ENCODE measurements at regions not wholly inside any gene's neighbourhood (a gene's known extent, or its start where the extent isn't known, plus 50 kb on each side); places are given as distances from the start of the nearest gene placed in this dataset.

GRCh38 chr2:150292807-150293206 is 194.7 kb downstream of the RND3 start:
- TF ChIP-seq, protein P1, sequence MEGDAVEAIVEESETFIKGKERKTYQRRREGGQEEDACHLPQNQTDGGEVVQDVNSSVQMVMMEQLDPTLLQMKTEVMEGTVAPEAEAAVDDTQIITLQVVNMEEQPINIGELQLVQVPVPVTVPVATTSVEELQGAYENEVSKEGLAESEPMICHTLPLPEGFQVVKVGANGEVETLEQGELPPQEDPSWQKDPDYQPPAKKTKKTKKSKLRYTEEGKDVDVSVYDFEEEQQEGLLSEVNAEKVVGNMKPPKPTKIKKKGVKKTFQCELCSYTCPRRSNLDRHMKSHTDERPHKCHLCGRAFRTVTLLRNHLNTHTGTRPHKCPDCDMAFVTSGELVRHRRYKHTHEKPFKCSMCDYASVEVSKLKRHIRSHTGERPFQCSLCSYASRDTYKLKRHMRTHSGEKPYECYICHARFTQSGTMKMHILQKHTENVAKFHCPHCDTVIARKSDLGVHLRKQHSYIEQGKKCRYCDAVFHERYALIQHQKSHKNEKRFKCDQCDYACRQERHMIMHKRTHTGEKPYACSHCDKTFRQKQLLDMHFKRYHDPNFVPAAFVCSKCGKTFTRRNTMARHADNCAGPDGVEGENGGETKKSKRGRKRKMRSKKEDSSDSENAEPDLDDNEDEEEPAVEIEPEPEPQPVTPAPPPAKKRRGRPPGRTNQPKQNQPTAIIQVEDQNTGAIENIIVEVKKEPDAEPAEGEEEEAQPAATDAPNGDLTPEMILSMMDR (IDR thresholded peaks at IDR 0.05): no peak
- TF ChIP-seq ZFX (IDR thresholded peaks at IDR 0.05; ENCODE audit: borderline replicate concordance): no peak
